PC-9 (cell line): ENCODE measurements at regions not wholly inside any gene's neighbourhood (a gene's known extent, or its start where the extent isn't known, plus 50 kb on each side); places are given as distances from the start of the nearest gene placed in this dataset.

Experiments
- CTCF ChIP-seq: fragments of 200-600 bp; sonication (generic); conservative IDR thresholded peaks from 2 replicates; pipeline ENCODE4 v1.6.1; 2017; ENCODE audit warnings: mixed run types, antibody characterized with exemption, mild to moderate bottlenecking, moderate library complexity
- EZH2 ChIP-seq: fragments of 200-600 bp; sonication (generic); IDR thresholded peaks from 2 replicates; pipeline ENCODE4 v1.8.0; 2017; ENCODE audit warnings: antibody characterized with exemption, low read depth

GRCh38 chr4:180333162-180333561 is 1910.0 kb upstream of the TENM3 start:
- TF ChIP-seq EZH2 (no peak), CTCF (no peak)
